NCI-H345 treated with DMSO at 0.1 percent for 48 hours (cell line): ENCODE measurements at regions not wholly inside any gene's neighbourhood (a gene's known extent, or its start where the extent isn't known, plus 50 kb on each side); places are given as distances from the start of the nearest gene placed in this dataset.
"Not testable (repeated sequence)": the region's sequence is repeated elsewhere in the genome, so short reads cannot be mapped to it uniquely, and the experiment has no call there.

Experiments
- DNase-seq: peaks from one replicate; lab custom pipeline; 2025; ENCODE audit not compliant: unreplicated experiment; lab: John Stamatoyannopoulos, UW

DNA sequence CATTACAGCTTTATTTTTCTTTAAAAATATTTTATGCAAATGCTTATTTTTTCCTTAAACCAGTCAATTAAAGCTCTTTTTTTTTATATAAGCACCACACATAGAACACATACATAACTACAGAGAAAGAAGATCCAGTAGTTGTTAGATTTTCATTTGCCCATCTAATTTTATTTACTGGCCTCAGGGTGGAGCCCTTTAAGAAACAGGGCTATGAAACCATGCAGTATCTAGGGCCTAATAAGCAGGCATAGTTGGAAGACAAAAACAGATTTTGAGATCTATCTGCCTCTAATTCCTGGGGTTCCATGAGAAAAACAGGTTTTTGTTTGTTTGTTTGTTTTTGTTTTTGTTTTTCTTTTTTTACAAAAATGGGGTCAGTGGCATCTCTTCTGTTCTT lies 120.6 kb downstream of the BCHE start:
- DNase-seq = no peak

DNA sequence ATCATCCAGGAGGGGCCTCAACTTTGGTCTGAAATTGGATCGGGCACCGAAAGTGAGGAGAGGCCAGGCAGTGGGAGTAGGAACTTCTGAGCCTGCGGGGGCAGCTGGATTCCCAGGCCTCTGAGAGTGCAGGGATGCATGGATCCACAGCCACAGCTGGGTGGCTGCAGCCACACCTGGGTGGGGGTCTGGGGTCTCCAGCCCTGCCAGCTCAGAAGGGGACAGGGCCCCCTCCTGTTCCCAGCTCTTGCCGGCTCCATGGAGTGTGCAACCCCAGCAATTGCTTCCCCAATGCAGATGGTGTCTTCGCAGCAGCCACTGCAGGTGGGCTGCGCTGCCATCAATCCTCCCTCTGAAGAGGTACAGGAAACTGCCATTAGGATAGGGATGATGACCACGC lies 123.7 kb downstream of the BCHE start:
- no peak for DNase-seq

DNA sequence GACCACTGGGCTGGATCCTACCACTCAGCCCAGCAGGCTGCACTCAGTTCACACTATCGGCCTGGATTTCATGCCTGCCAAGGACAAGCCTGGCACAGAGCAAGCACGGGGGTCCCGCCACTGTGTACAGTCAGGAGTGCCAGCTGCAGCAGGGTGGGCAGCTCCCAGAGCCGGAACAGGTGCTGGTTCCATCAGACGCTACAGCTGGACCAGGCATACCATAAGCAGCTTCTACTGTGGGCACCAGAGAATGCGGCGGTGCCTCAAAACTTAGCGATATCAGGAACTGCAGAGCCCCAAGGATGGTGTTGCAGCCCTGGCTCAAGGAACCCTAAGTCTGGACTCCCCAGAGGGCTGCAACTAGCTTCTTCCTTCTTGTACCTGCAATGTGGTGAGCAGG lies 124.8 kb downstream of the BCHE start:
- DNase-seq = no peak

DNA sequence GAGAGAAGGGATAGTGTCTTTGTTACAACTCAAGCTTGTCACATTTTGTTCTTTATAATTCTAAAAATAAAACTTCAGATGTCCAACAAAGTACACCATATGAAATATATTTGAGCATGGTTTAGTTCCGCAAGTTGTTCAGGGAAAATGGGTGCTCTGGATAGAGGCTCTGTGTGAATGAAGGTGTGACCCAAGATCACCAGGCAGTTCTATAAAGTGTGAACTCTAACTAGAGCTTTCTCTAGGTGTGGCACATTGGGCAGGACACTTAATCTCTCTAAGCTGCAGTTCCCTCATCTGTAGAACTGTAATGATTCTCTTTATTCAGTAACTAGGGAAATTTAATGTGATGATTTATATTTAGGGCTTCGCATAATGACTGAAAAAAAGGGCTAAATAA lies 139.3 kb downstream of the BCHE start:
- DNase-seq = no peak

DNA sequence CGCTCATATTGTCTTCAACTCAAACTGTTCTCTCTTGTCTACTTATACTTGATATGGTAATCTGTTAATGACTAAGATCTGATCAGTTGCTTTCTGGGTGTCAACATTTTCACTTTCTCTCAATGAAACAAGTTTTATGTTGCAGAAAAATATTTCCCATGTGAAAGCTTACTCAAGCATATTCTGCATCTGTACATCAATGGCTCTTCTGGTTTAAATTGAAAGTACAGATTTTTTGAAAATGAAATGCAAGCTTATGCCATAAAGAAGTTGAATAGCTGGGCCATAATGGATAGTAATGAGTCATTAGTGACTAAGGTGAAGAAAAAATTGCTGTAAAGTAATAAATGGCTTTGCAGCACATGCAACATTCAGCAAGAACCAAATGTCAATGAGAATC lies 140.7 kb downstream of the BCHE start:
- DNase-seq = no peak

DNA sequence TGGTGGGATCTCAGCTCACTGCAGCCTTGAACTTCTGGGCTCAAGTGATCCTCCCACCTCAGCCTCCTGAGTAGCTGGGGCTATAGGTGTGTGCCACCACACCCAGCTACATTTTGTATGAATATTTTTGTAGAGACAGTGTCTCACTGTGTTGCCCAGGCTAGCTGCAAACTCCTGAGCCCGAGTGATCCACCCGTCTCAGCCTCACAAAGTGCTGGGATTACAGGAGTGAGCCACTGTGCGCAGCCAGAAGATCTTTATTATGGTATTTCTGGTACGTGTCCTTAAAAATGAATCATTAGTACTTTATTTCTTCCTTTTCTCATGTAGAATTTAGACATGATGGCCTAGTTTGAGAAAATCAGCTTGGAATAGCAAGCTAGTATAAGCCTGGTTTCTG lies 153.3 kb downstream of the BCHE start:
- DNase-seq = no peak

DNA sequence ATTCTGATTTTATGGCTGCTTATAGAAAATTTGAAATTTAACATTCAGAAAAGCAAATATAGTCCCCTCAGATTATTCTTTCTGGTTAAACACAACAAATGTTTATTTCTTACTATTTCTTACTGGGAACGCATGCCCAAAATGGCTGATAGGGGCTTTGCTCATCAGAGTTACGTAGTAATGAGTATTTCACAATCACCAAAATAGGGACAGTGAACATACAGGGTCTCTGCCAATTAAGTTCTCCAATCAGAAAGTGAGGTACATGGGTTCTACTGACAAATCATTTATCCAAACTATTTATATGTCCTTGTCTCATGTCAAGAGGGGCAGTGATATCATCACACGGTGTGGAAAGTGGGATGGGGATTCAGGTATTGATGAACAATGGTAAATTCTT lies 154.5 kb downstream of the BCHE start:
- no peak for DNase-seq

DNA sequence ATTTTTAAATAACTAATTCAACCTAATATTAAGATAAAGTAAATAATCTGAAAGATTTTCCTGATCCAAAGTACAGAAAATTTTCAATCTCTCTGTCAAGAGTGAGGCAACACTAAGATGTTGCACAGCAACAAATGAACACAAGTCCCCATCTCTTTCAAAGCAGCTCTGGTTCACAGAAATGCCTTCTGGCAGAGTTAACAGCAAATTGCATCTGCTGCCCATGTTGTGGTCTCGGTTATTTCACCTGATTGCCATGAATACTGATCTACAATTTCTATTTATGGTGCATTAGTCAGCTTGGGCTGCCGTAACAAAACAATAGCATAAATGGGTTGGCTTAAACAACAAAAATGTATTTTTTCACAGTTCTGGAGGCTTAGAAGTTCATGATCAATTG lies 167.3 kb downstream of the BCHE start:
- no peak for DNase-seq

DNA sequence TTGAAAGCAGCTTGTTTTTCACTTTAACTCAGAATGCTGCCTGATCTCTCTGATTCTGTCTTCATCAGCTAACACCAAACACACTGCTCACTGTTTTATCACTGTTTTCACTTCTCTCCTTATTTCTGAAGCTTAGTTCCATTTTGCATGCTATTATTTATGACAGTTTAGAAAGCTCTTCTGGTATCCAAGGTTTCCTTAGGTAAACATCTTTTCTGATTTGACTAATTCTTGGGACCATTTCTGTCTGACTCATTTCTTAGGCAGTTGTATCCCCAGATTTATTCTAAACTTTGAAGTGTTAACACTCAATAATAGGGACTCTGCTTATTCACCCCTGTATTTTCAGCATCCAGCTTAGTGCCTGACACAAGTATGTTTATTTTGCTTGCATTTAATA lies 167.7 kb downstream of the BCHE start:
- no peak for DNase-seq

DNA sequence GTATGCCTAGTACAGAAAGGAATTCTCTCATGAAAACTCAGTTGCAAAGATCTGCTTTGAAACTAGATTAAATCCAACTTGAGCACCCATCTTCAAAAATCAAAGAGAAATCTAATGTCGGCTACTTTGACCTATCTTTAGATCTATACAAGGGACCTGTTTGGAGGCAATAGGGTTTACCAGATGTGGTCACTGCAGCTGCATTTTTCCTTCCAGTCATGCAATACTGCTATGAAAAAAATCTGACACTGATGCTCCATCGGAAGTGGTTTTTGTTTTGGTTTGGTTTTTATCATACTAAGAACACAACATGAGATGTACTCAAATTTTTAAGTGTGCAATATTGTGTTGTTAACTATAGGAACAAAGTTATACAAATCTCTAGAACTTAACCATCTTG lies 169.5 kb downstream of the BCHE start:
- DNase-seq = no peak

DNA sequence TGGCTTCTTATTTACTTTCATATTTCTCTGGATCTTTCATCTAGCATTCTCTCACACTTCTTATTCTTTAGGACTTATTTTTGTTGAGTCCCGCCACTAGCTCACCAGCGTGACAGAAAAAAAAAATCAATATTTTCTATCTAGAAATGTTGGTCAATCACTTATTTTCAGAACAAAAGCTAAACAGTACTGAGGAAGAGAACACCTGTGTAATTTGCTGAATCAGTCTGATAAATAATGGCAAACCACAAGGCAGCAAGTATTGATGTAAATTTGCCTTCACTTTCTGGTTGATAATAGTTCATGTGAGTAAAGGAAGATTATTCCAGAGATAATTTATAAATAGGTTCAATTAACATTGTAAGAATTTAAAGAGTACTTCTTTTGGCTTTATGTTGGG lies 179.2 kb downstream of the BCHE start:
- no peak for DNase-seq

DNA sequence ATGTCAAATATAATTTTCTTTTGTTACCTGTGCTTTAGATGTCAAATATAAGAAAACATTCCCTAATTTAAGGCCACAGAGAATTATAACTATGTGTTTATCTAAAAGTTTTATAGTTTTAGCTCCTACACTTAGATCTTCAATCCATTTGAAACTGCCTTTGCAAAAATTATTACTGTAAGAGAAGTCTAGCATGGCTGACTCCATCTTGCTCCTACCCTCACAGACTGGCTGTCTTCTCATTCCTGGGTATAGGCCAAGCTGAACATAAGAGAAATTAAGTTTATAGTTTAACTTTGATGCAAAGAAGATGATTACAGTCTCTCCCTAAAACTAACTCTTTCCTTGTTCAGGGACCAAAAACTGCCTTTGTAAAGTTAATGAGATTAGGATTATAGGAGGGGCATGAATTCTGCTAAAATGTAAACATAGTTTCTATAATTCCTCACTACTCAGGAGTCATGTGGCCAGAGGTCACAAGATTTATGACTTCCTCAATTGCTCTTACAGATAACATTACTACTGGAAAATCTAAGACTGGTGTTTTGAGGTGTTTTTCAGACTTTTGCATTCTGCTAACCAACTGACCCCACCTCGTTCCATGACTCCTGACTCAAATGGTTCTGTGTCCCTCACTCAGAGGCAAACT lies 184.0 kb downstream of the BCHE start:
- DNase-seq = no peak

DNA sequence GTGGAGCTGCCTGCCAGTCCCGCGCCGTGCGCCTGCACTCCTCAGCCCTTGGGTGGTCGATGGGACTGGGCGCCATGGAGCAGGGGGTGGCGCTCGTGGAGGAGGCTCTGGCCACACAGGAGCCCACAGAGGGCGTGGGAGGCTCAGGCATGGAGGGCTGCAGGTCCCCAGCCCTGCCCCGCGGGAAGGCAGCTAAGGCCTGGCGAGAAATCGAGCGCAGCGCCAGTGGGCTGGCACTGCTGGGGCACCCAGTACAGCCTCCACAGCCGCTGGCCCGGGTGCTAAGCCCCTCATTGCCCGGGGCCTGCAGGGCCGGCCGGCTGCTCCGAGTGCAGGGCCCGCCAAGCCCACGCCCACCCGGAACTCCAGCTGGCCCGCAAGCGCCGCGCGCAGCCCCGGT lies 187.9 kb downstream of the BCHE start:
- DNase-seq = not testable (repeated sequence)

DNA sequence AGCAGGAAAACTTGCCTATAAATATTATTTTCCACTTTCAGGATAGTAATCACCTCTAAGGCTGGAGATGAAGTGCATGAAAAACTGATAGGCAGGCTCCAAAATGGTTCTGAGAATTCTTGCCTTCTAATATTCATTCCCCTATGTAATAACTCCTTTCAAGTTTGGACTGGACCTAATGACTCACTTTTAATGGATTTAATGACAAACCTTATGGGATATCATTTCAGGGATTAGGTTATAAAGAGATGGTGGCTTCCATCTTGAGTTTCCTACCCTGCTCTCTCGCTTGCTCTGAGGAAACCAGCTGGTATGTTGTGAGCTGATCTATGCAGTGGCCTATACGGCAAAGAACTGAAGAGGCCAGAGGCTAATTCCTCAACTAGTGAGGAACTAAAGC lies 192.0 kb downstream of the BCHE start:
- DNase-seq = no peak

DNA sequence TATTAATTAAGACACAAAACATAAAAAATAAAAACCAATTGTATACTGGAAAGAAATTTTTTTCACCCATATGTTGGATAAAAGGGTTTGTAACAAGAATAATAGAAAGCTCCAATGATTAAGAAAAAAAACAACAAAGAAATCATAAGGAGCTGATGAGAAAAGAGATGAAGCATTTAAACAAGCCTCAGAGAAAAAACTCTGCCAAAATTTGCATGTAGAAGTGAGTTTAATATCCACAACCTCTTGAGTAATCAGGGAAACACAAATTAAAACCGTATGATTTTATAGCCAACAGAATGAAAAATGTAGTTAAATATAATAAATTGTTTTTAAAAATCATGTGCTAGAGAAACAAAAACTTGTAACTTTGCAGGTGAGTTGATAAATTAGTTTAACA lies 192.9 kb downstream of the BCHE start:
- DNase-seq = no peak

DNA sequence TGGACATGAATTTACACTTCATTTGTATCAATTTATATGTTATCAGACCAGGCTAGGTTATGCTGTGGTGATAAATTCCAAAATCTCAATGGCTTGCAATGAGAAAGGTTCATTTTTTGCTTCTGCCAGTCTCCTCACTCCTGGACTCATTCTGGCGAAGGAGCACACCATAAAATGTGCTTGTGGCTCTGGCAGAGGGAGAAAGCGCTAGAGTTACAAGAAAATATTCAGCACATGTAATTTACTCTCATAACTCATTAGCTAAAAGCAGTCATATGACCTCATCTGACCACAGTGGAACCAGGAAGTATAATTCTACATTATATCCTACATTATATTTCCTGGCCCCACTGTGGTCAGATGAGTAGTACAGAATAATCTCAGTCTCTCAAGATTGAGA lies 193.8 kb downstream of the BCHE start:
- DNase-seq = no peak

DNA sequence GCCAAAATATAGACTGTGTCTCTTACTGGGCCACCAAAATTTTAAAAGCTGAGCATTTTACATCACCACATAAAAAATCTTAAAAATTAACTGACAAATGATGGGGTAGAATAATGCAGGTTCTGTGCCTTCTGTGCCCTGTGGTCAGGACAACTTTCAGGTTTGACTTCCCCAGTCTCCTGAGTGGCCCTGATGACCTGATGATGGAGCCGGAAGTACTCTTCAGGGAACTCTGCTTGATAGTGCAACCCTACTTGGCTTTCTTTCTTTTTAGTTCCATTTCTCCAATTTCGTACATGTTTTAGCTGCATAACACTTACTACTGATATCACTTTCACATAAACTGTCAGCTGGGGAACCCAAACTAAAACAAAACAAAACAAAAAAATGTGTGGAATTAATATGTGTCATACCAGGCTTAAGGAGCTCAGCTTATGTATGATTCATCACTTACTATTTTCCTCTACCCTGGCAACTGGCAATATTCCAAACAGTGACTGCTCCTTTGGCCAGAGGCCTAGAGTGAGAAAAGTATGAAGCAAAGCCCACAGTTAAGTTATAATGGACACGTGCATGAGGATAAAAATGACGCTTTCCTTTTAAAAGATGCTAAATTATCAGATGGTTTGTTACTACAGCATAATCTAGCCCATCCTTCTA lies 194.3 kb downstream of the BCHE start:
- no peak for DNase-seq

DNA sequence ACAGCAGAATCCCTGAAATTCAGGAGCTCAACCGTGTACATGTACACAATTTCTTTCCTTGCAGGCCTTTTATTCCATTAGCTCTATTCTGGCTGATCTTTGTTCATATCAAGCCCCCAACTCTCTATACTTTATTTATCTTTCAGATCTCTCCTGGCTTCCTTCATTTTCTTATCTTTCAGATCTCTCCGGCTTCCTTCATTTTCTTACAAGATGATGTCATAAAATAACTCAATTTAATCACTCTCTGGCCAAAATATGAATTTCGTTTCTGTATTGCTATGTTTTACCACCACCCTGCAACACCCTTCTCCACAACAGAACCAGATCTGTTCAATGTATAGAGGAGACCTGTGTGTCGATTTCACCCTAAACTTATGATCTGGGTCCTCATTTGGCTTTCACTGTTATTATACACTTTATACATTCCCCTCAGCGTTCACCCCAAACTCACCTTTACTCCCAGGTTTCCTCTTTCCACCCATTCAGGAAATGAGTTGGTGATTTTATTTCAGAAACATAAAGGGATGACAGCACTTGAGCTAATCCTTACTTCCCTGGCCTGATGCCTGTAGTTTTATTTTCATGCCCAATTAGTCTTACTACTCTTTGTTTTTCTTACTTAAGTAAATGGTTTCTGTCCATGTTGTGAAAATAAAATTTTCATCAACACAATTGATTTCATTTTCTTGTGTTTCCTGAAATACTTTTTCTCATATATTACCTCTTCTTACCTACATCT lies 195.5 kb downstream of the BCHE start:
- no peak for DNase-seq

DNA sequence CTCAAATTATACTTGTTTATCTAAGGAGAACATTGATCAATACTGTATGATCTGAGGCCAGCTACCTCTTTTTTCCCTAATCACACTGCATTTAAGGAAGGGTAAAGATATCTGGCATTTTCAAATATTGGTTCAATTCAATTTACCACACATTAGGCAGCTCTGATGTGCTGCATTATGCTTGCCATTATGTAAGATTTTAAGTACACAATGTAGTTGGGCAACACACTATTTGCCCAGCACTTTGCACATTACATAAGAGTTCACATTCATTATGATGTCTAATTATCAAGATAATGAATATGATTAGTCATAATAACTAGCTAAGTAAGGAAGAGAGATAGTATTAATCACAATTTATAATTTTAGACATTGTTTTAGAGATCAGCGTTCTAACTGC lies 196.3 kb downstream of the BCHE start:
- DNase-seq = no peak

DNA sequence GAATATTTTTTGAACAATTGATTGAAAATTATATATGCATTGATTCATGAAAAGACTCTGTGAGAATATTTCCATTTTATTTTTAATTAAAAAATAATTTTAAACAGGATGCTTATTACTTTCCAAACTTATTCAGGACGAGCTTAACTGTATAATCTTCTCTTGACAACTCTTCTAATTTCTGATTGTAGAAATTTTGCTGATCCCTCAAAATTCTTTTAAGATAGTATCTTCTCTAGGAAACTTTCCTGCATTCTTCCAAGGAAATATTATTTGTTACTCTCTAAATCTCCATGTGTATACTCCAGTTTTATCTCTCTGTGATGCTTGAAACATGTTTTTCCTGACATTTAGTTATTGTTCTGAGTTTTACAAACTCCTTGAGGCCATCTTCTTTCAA lies 197.2 kb downstream of the BCHE start:
- DNase-seq = no peak

DNA sequence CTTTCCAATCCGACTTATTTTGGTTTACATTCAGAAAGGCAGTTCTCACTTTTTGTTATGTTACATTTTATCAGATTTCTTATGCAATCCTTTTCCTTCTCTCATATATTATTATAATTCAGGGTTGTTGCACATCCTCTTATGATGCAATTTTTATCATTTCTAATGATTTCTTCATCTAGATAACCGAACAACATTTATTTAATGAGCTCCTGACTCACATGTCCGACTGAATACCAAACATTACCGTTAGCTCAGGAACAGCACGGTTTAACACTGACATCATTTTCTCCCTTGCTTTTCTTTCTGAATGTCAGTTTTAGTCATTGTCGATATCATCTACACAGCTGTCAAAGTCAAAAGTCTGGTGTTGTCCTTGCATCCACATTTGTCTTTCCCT lies 199.2 kb downstream of the BCHE start:
- DNase-seq = no peak

DNA sequence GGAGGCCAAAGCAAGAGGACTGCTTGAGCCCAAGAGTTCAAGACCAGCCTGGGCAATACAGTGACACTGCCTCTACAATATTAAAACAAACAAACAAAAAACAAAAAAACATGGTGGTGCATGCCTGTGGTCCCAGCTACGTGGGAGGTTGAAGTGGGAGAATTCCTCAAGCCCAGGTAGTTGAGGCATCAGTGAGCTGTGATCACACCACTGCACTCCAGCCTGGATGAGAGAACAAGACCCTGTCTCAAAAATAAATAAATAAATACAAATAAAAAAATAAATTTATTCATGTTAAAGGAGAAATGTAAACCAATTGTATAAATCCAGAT lies 200.6 kb downstream of the BCHE start:
- no peak for DNase-seq
